ENCODE measurements at regions not wholly inside any gene's neighbourhood (a gene's known extent, or its start where the extent isn't known, plus 50 kb on each side); places are given as distances from the start of the nearest gene placed in this dataset.
A peak's percentile ranks its signal among the peaks of the same experiment; 100 is the strongest.

GRCh38 chr2:892401-892800 is 58.2 kb upstream of the SNTG2 start:
- intact Hi-C loops (cut with micrococcal nuclease), result loop anchor here (10.0 kb wide), 1 partner anchor 178 kb away; no protein-coding TSS in a partner anchor
- Mint-ChIP-seq H3K27ac (ENCODE audit: low read depth, unreplicated experiment) (no peak overlapping the region), H3K4me1 (ENCODE audit: insufficient read depth, unreplicated experiment) (no peaks in the 10 kb centered on the region), H3K27me3 (ENCODE audit: insufficient read depth, unreplicated experiment) (no peaks in the 10 kb centered on the region), H3K36me3 (ENCODE audit: insufficient read depth, unreplicated experiment) (peaks cover 12% of the 10 kb centered on the region), H3K4me3 (ENCODE audit: unreplicated experiment) (no peak overlapping the region), H3K9me3 (ENCODE audit: unreplicated experiment) (no peaks in the 10 kb centered on the region)
- ChIA-PET CTCF (no interaction called here), POLR2A (no interaction called here)
- DNase-seq (ENCODE audit: unreplicated experiment), result no peak
- BruUV-seq (replicated peaks), result no TSS peak
- TF ChIP-seq, protein P1, sequence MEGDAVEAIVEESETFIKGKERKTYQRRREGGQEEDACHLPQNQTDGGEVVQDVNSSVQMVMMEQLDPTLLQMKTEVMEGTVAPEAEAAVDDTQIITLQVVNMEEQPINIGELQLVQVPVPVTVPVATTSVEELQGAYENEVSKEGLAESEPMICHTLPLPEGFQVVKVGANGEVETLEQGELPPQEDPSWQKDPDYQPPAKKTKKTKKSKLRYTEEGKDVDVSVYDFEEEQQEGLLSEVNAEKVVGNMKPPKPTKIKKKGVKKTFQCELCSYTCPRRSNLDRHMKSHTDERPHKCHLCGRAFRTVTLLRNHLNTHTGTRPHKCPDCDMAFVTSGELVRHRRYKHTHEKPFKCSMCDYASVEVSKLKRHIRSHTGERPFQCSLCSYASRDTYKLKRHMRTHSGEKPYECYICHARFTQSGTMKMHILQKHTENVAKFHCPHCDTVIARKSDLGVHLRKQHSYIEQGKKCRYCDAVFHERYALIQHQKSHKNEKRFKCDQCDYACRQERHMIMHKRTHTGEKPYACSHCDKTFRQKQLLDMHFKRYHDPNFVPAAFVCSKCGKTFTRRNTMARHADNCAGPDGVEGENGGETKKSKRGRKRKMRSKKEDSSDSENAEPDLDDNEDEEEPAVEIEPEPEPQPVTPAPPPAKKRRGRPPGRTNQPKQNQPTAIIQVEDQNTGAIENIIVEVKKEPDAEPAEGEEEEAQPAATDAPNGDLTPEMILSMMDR (IDR thresholded peaks at IDR 0.05; ENCODE audit: unreplicated experiment), result no peak

DNA sequence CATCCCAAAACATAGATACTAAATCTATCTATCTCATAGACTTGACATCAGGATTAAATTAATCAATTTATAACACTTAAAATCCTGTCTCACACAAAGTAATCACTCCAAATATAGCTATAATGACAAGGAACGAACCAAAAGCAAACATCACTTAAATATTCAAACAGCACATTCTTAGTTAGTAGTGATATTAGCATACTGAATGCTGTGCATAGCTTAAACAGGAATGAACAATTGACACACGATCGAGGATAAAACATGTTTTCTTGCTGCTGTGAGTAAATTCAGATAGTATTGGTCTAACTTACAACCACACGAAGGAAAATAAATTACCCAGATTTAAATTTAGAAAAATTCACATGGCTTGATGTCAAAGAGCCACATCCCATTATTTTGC is 58.9 kb upstream of the SNTG2 start:
- no peak overlapping the region for H3K27ac Mint-ChIP-seq (ENCODE audit: low read depth, unreplicated experiment)
- DNase-seq (ENCODE audit: unreplicated experiment), result no peak
- CTCF ChIA-PET, result no interaction called here
- TF ChIP-seq, protein P1 (IDR thresholded peaks at IDR 0.05; ENCODE audit: unreplicated experiment), result no peak
- H3K9me3 Mint-ChIP-seq (ENCODE audit: unreplicated experiment), result no peaks in the 10 kb centered on the region
- intact Hi-C loops (cut with micrococcal nuclease), result loop anchor here (10.0 kb wide), 1 partner anchor 177 kb away; no protein-coding TSS in a partner anchor
- POLR2A ChIA-PET, result interaction anchor here (0.7 to 0.8 kb wide), 2 partner anchors 20 to 112 kb away, joined by 3 to 5 read pairs; no protein-coding TSS in a partner anchor
- BruUV-seq (replicated peaks), result no TSS peak
- H3K4me3 Mint-ChIP-seq (ENCODE audit: unreplicated experiment), result no peak overlapping the region
- no peaks in the 10 kb centered on the region for H3K4me1 Mint-ChIP-seq (ENCODE audit: insufficient read depth, unreplicated experiment)
- no peaks in the 10 kb centered on the region for H3K27me3 Mint-ChIP-seq (ENCODE audit: insufficient read depth, unreplicated experiment)
- peaks cover 12% of the 10 kb centered on the region for H3K36me3 Mint-ChIP-seq (ENCODE audit: insufficient read depth, unreplicated experiment)

DNA sequence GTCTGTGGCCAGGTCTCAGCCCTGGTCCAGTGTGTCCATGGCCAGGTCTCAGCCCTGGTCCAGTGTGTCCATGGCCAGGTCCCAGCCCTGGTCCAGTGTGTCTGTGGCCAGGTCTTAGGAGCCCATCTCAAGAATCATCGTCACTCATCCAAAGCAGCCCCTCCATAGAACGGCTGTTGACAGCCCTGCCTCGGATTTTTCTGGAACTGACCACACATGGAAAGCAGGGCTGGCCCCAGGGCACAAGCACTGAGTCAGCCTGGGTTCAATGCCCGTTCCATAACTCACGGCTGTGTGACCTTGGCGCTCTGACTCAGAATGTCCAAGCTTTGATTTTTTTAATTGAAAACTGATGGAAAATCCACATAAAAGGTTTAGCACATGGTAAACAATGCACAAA is 59.9 kb upstream of the SNTG2 start:
- peaks cover 2% of the 10 kb centered on the region for H3K27me3 Mint-ChIP-seq (ENCODE audit: insufficient read depth, unreplicated experiment)

GRCh38 chr2:890214-890613 is 60.4 kb upstream of the SNTG2 start:
- TF ChIP-seq, protein P1 (IDR thresholded peaks at IDR 0.05; ENCODE audit: unreplicated experiment), result no peak
- CTCF ChIA-PET, result no interaction called here
- H3K9me3 Mint-ChIP-seq (ENCODE audit: unreplicated experiment), result no peaks in the 10 kb centered on the region

More for the DNA sequence above, 59.9 kb upstream of the SNTG2 start:
- H3K27ac Mint-ChIP-seq (ENCODE audit: low read depth, unreplicated experiment), result no peak overlapping the region
- no peaks in the 10 kb centered on the region for H3K4me1 Mint-ChIP-seq (ENCODE audit: insufficient read depth, unreplicated experiment)
- no peaks in the 10 kb centered on the region for H3K9me3 Mint-ChIP-seq (ENCODE audit: unreplicated experiment)
- ChIA-PET CTCF (no interaction called here), POLR2A (interaction anchor here (0.8 kb wide), 1 partner anchor 19 kb away, joined by 5 read pairs; no protein-coding TSS in a partner anchor)
- H3K4me3 Mint-ChIP-seq (ENCODE audit: unreplicated experiment), result no peak overlapping the region
- intact Hi-C loops (cut with micrococcal nuclease), result loop anchor here (10.0 kb wide), 1 partner anchor 176 kb away; no protein-coding TSS in a partner anchor
- H3K36me3 Mint-ChIP-seq (ENCODE audit: insufficient read depth, unreplicated experiment), result peaks cover 12% of the 10 kb centered on the region
- TF ChIP-seq, protein P1 (IDR thresholded peaks at IDR 0.05; ENCODE audit: unreplicated experiment), result no peak
- no TSS peak for BruUV-seq (replicated peaks)
- peak; percentile 4 for DNase-seq (ENCODE audit: unreplicated experiment)

More at GRCh38 chr2:890214-890613, 60.4 kb upstream of the SNTG2 start:
- Mint-ChIP-seq H3K4me1 (ENCODE audit: insufficient read depth, unreplicated experiment) (no peaks in the 10 kb centered on the region), H3K27ac (ENCODE audit: low read depth, unreplicated experiment) (no peak overlapping the region), H3K36me3 (ENCODE audit: insufficient read depth, unreplicated experiment) (peaks cover 12% of the 10 kb centered on the region), H3K27me3 (ENCODE audit: insufficient read depth, unreplicated experiment) (peaks cover 8% of the 10 kb centered on the region), H3K4me3 (ENCODE audit: unreplicated experiment) (no peak overlapping the region)
- no peak for DNase-seq (ENCODE audit: unreplicated experiment)
- intact Hi-C loops (cut with micrococcal nuclease), result loop anchor here (10.0 kb wide), 1 partner anchor 175 kb away; no protein-coding TSS in a partner anchor
- POLR2A ChIA-PET, result no interaction called here
- BruUV-seq (replicated peaks), result no TSS peak

Data from MCF 10A (cell line).